ENCODE measurements at regions not wholly inside any gene's neighbourhood (a gene's known extent, or its start where the extent isn't known, plus 50 kb on each side); places are given as distances from the start of the nearest gene placed in this dataset.

DNA sequence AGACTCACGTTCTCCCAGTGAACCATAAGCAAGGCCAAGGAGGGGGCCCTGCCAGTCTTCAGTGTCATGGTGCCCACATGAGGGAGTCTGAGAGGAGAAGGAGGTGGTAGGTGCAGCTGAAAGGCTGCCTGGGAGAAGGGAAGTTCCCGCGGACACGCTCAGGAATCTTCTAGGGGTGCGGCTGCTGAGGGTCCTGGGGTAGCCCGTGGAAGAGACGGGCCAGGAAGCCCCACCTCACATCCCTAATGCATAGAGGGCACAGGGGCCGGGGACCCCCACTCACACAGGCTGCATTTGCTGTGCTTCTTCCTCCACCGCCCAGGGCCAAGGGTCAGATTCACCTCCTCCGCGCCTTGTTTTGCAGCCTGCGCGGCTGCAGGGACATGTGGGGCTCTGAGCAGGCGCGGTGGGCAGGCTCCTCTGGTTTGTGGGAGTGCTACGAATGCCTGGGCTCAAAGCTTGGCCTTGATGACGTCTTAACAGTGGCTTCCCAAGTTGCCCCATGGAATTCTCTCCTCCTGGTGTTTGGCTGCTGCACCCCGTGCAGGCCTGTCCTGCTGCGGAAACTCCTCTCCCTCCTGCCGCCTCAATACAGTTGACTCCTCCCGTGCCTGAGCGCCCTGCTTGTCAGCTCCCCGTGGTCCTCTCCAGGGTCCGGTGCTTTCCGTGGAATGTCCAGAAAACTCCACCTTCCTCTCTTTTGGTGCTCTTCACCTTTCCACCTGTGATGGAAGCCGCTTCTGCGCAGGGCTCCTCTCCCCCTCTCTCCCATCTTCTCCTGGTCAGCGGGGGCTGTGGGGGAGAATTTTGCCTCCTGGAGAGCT is 95.7 kb downstream of the VAPA start:
- Histone ChIP-seq H3K4me1 (peaks cover 5% of the 10 kb centered on the region; the same call in 1 of the 2 replicates), H3K9me3 (replicated peaks) (no peaks in the 10 kb centered on the region), H3K36me3 (no peaks in the 10 kb centered on the region), H3K27ac (no peak overlapping the region), H3K27me3 (no peaks in the 10 kb centered on the region), H3K4me3 (no peak overlapping the region)
- DNase-seq, result no peak

DNA sequence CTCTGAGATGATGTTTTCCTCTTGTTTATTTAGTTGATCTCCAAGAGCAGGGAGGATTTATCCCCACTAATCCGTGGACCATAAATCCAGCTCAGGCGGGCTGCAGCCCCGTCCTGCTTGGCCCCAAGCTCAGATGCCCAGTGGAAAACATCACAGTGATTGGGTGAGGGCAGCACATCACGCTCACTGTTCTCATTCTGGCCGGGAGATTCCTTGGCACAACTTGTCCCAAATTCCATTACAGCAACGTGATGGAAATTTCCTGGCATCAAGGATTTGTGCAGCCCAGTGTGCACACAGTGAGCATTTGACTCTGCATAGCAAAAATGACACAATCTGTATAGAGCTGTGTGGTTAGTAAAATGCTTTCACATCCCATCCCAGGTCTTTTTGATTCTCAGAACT is 96.8 kb downstream of the VAPA start:
- DNase-seq, result peak; percentile 13 to 24
- Histone ChIP-seq H3K4me1 (peaks cover 5% of the 10 kb centered on the region; the same call in 1 of the 2 replicates), H3K27ac (no peak overlapping the region)

DNA sequence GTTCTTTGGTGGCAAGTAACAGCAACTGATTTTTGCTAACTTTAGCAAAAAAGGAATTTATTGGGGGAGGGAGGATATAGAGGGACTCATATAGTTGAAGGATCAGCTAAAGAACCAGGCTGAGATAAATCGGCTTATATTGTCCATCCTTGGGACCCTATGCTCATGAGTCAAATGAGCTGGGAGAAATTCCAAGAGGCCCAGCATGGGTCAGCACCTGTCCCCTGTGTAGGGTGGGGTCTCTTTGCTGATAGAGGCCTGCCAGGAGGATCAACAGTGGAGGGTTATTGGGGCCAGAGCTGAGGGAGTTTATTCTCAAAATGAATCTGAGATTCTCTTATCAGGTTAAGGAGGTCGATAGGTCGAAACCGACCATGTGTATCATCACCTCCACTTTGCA is 97.2 kb downstream of the VAPA start:
- no peaks in the 10 kb centered on the region for H3K36me3 ChIP-seq
- H3K4me3 ChIP-seq, result no peak overlapping the region
- H3K27ac ChIP-seq, result no peak overlapping the region
- DNase-seq, result no peak
- H3K4me1 ChIP-seq, result peaks cover 5% of the 10 kb centered on the region; the same call in 1 of the 2 replicates
- no peaks in the 10 kb centered on the region for H3K27me3 ChIP-seq
- H3K9me3 ChIP-seq (replicated peaks), result no peaks in the 10 kb centered on the region

More for the DNA sequence above, 96.8 kb downstream of the VAPA start:
- Histone ChIP-seq H3K4me3 (no peak overlapping the region), H3K27me3 (no peaks in the 10 kb centered on the region), H3K9me3 (replicated peaks) (no peaks in the 10 kb centered on the region), H3K36me3 (no peaks in the 10 kb centered on the region)

DNA sequence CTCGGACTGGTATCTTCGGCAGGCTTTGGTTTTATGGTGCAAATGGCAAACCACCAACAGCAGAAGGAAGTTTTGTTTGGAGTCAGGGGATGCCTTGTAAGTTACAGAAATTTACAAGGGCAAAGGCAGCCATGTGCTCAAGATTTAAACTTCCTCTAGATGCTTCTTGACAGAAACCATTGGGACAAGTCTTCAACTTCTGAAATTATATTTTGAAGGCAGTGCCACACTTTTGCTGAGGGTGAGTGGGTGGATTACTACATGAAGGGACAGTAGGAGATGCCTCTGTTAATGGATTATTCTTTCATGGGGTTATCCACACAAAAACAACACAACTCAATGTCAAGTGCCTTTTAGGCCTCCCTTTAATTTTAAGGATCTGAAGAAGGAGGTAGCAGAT is 97.9 kb downstream of the VAPA start:
- H3K27me3 ChIP-seq, result no peaks in the 10 kb centered on the region
- H3K4me3 ChIP-seq, result no peak overlapping the region
- DNase-seq, result no peak
- peaks cover 5% of the 10 kb centered on the region; the same call in 1 of the 2 replicates for H3K4me1 ChIP-seq
- H3K36me3 ChIP-seq, result no peaks in the 10 kb centered on the region
- no peak overlapping the region for H3K27ac ChIP-seq
- H3K9me3 ChIP-seq (replicated peaks), result no peaks in the 10 kb centered on the region

DNA sequence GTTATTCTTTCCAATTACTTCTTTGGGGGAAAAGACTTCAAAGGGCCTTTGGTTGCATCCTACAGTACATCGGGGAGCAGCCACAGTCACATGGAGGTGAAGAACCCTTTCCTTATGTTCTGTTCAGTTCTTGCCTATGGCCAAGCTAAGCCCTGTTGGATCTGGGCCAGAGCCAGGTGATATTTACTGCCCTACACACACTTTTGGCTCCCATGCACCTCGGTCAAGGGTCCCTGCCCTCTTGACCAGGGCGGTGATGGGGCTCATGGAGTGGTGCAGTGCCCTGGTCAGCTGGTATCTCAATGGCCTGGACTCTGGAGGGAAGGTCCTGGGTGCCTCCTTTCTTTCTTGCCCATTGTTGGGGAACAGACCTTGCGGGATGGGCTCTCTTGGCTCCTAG is 98.7 kb downstream of the VAPA start:
- H3K4me1 ChIP-seq, result peaks cover 5% of the 10 kb centered on the region; the same call in 1 of the 2 replicates
- no peaks in the 10 kb centered on the region for H3K36me3 ChIP-seq
- no peaks in the 10 kb centered on the region for H3K9me3 ChIP-seq (replicated peaks)
- no peaks in the 10 kb centered on the region for H3K27me3 ChIP-seq
- H3K27ac ChIP-seq, result no peak overlapping the region
- no peak overlapping the region for H3K4me3 ChIP-seq
- DNase-seq, result no peak

DNA sequence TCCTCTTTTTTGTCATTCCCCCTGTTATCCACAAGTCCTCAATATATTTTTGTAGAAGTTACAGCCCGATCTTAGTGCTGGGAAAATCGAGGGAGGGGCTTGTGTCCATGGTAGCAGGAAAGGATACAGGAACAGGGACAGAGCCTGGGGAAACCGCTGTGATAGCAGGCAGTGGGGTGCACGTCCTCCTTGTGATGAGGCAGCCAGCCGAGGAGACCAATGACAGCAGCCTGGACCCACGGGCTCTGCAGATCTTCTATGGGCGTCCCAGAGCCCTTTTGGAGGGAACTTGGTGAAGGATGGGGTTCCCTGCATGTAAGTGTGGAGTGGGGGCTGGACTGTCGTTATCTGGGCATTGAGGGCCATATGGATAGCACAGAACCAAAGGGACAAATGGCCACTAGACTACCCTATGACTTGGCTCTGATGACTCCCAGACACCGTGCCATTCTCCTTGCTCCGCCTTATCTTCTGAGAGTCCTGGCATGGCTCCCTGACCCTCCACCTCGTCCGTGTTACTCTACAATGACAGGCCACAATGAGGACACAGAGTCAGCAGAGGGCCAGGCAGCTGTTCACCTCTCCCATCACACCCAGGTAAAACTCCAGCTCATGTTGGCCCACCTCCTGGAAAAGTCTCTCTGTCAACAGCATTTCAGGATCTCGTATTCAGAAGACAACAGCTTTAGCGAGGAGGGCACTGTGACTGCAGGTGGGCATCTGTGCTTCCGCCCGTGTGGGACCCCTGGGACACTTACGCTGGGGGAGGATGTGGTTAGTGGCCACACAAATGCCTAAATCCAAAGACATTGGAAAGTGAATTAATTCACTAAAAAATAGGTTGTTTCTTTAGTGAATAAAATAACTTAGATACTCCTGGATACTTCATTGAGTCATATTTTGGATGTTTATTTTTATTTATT is 100.1 kb downstream of the VAPA start:
- peaks cover 5% of the 10 kb centered on the region; the same call in 1 of the 2 replicates for H3K4me1 ChIP-seq
- no peaks in the 10 kb centered on the region for H3K36me3 ChIP-seq
- no peaks in the 10 kb centered on the region for H3K9me3 ChIP-seq (replicated peaks)
- no peak overlapping the region for H3K27ac ChIP-seq
- H3K27me3 ChIP-seq, result no peaks in the 10 kb centered on the region
- no peak for DNase-seq
- H3K4me3 ChIP-seq, result no peak overlapping the region

DNA sequence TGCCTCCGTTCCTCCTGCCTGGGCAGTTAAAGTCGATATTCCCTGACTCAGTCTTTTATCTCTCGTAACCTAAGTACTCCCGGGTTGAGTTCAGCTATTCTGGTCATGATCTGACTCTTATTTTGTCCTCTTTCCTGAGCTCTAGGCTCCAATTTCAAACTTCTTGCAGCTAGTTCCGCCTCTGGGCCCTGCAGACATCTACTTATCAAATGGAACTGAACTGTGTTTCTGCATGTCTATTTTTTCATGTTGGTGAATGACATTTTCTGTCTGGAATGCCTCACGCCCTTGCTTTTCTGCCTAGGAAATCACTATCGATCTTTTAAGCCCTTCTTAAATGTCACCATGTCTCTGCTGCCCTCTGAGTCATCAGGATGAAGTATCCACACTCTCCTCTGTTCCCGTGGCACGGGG is 101.5 kb downstream of the VAPA start:
- H3K4me1 ChIP-seq, result peaks cover 5% of the 10 kb centered on the region; the same call in 1 of the 2 replicates
- DNase-seq, result no peak
- no peaks in the 10 kb centered on the region for H3K9me3 ChIP-seq (replicated peaks)
- no peaks in the 10 kb centered on the region for H3K27me3 ChIP-seq
- no peak overlapping the region for H3K4me3 ChIP-seq
- H3K27ac ChIP-seq, result no peak overlapping the region
- no peaks in the 10 kb centered on the region for H3K36me3 ChIP-seq

DNA sequence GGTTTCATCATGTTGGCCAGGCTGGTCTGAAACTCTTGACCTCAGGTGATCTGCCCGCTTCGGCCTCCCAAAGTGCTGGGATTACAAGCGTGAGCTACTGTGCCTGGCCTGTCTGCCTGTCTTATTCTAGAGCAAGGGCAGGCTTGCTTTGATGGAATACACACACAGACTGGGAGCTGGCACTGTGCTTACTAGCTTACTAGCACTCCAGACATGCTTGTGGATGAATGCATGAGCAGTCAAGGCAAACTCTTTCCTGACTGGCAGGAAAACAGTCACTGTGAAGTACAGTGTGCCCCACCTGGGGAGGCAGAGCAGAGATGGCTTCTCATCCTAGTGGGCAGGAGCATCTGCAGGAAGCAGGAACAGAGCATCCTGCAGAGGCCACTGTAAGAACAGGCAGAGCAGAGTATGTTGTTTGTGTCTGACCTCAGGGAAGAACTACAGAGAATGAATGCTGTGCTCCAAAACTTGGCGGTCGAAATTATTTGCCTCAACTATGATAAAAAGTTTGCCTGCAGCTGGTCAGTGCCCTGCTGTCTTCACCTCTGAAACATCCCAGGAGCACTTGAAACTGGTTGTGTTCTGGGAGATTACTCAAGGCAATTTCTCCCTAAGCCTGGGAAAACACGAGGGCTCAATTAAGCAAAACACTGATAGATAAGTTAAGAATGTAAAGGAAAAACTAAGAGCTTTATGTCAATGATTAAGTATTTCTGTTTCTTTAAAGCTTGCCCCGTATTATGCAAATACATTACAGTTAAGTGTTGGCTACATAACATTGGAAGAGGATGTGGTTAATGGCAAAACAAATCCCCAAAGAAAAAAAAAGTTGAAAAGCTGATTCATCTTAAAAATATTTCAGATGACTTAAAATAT is 102.4 kb downstream of the VAPA start:
- H3K9me3 ChIP-seq (replicated peaks), result no peaks in the 10 kb centered on the region
- no peak overlapping the region for H3K4me3 ChIP-seq
- no peaks in the 10 kb centered on the region for H3K27me3 ChIP-seq
- DNase-seq, result no peak
- no peaks in the 10 kb centered on the region for H3K36me3 ChIP-seq
- H3K27ac ChIP-seq, result no peak overlapping the region
- peaks cover 1% of the 10 kb centered on the region; the same call in 1 of the 2 replicates for H3K4me1 ChIP-seq

DNA sequence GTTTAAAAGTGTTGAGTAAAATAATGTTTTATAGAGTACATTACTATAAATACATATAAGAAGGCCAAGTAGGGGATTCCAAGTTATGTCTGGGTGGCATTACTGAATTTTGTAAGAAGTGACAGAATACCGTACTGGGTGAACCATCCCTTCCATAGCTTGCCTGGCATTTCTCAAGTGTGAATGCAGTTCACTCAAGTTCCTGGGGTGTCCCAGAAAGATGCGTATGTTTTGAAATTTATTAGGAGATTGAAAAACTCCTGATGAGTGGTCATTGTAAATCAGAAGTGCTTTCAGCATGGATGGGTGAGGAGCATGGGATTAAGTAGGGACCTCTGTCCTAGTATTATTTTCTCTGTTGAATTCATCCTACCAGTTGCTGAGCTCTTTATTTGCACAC is 103.2 kb downstream of the VAPA start:
- Histone ChIP-seq H3K27ac (no peak overlapping the region), H3K4me3 (no peak overlapping the region), H3K27me3 (no peaks in the 10 kb centered on the region), H3K4me1 (no peaks in the 10 kb centered on the region), H3K9me3 (replicated peaks) (no peaks in the 10 kb centered on the region), H3K36me3 (no peaks in the 10 kb centered on the region)
- no peak for DNase-seq

DNA sequence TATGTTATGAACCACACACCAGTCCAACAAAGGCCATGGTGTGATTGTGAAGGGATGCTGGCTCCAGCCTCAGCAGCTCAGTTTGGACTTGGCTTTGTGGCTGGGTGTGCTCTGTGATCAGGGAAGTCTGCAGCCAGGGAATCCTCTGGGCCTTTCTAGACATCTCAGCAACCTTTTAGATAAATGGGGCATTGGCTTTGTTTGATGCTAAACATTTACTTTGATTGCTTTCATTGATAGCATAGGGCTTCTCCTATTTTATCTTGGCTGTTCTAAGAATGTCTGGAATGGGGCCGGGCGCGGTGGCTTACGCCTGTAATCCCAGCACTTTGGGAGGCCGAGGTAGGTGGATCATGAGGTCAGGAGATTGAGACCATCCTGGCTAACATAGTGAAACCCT is 104.5 kb downstream of the VAPA start:
- Histone ChIP-seq H3K4me3 (no peak overlapping the region), H3K27me3 (no peaks in the 10 kb centered on the region), H3K27ac (no peak overlapping the region), H3K36me3 (no peaks in the 10 kb centered on the region), H3K9me3 (replicated peaks) (no peaks in the 10 kb centered on the region), H3K4me1 (no peaks in the 10 kb centered on the region)
- DNase-seq, result no peak

DNA sequence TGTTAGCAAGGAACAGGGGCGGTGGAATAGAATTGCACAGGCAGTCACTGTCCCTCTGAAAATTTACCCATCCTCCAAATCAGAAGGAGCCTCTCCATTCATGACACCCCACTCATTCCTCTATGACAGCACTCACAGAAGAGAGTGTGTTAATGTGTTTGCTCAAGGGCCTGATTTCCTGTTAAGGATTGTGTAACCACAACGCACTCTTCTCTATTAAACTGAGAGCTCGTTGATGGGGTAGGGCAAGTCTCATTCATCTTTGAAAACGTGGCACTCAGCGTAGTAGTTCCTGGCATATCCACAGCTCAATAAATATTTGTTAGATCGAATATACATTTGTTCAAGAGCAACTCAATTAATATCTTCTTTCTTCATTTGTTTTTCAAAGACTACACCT is 106.4 kb downstream of the VAPA start:
- Histone ChIP-seq H3K9me3 (replicated peaks) (no peaks in the 10 kb centered on the region), H3K36me3 (no peaks in the 10 kb centered on the region), H3K4me3 (no peak overlapping the region), H3K27me3 (no peaks in the 10 kb centered on the region), H3K4me1 (no peaks in the 10 kb centered on the region), H3K27ac (no peak overlapping the region)
- DNase-seq, result no peak

DNA sequence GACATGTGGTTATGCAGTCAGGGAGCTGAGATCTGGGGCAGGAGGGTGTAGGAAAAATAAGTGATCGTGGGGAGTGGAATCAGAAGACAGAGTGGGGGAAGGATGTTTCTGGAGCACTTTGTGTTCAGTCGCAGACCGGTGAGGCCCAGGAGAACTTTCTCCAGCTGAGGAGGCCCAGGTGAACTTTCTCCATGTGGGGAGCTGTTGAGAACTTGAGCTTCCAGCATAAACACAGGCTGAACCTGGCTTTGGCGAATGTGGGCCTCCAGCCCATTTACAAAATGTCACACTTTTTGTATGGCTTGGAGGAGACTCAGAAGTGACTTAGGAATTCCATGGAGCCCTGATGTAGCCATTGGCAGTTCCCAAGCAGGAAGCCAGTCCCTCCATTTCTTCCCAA is 108.5 kb downstream of the VAPA start:
- Histone ChIP-seq H3K27ac (no peak overlapping the region), H3K36me3 (no peaks in the 10 kb centered on the region), H3K9me3 (replicated peaks) (no peaks in the 10 kb centered on the region), H3K4me3 (no peak overlapping the region), H3K27me3 (no peaks in the 10 kb centered on the region), H3K4me1 (no peaks in the 10 kb centered on the region)
- no peak for DNase-seq

DNA sequence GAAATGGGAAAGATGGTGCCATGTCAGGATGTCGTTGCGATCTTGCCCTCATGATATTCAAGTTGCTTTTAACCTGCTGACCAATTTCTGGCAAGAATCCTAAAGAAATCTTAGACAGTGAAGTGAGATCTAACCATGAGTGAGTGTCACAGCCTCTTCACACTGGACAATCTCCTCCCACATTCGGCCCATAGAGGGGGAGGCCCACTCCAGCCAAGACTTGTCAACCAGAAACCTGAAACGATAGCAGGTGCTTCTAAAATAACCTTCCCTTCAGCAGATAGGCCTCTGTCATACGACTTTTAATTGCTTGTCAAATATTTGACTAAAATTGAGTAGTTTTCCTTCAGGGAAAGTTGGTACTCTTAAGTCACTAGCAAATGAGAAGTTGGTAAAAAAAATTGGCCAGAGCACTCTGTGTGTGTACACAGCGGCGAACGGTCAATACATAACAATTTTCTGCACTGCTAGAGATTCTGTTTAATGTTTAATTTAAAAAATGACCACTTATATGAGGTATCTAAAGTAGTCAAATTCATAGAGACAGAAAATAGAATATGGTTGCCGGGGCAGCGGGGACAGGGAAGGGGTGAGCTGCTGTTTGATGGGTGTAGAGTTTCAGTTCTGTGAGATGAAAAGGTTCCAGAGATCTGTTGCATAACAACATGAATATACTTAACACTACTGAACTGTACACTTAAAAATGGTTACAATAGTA is 110.2 kb downstream of the VAPA start:
- H3K27me3 ChIP-seq, result no peaks in the 10 kb centered on the region
- H3K4me1 ChIP-seq, result no peaks in the 10 kb centered on the region
- H3K36me3 ChIP-seq, result no peaks in the 10 kb centered on the region
- H3K9me3 ChIP-seq (replicated peaks), result no peaks in the 10 kb centered on the region
- DNase-seq, result no peak
- no peak overlapping the region for H3K27ac ChIP-seq
- no peak overlapping the region for H3K4me3 ChIP-seq
